Dendritic cell treated with granulocyte-macrophage colony-stimulating factor and Interleukin-4, amounts not matched to agents 40 ng/mL and 50 ng/mL, for 4 days (primary cell): ENCODE measurements at regions not wholly inside any gene's neighbourhood (a gene's known extent, or its start where the extent isn't known, plus 50 kb on each side); places are given as distances from the start of the nearest gene placed in this dataset.
A peak's percentile ranks its signal among the peaks of the same experiment; 100 is the strongest.
"Not testable (repeated sequence)": the region's sequence is repeated elsewhere in the genome, so short reads cannot be mapped to it uniquely, and the experiment has no call there.

ENCODE experiments used
- H3K27ac Mint-ChIP-seq: one replicate; pipeline ENCODE4 v1.8.0; 2022; ENCODE audit warnings: mild to moderate bottlenecking, mixed read lengths
- H3K27me3 Mint-ChIP-seq: one replicate; pipeline ENCODE4 v1.8.0; 2022; ENCODE audit warnings: mild to moderate bottlenecking, mixed read lengths
- H3K36me3 Mint-ChIP-seq: one replicate; pipeline ENCODE4 v1.8.0; 2022; ENCODE audit warnings: low read depth, mixed read lengths
- H3K4me1 Mint-ChIP-seq: one replicate; pipeline ENCODE4 v1.8.0; 2022; ENCODE audit warnings: low read depth, mixed read lengths
- H3K4me3 Mint-ChIP-seq: one replicate; pipeline ENCODE4 v1.8.0; 2022; ENCODE audit warnings: mild to moderate bottlenecking, moderate library complexity, mixed read lengths
- H3K9me3 Mint-ChIP-seq: one replicate; pipeline ENCODE4 v1.8.0; 2022; ENCODE audit warnings: mixed read lengths
- intact Hi-C: fragments of 100-400 bp; cut with micrococcal nuclease; formaldehyde crosslinking; loops from one replicate; pipeline ENCODE4 v1.15.0; 2022

GRCh38 chr7:73154586-73155038 lies 68.8 kb upstream of the SPDYE9 start:
- H3K27me3 Mint-ChIP-seq, H3K36me3 Mint-ChIP-seq, intact Hi-C loops, H3K9me3 Mint-ChIP-seq, H3K4me1 Mint-ChIP-seq: not testable (repeated sequence)
- Mint-ChIP-seq H3K27ac (peak overlapping the region; percentile 61), H3K4me3 (peak overlapping the region; percentile 81)

- not testable (repeated sequence) for H3K36me3 Mint-ChIP-seq
- peak overlapping the region; percentile 81 for H3K4me3 Mint-ChIP-seq
These were observed 68.2 kb upstream of the SPDYE9 start for GRCh38 chr7:73153921-73154585.

GRCh38 chr7:73148570-73148969 lies 62.7 kb upstream of the SPDYE9 start:
- H3K4me1 Mint-ChIP-seq, H3K27ac Mint-ChIP-seq, H3K4me3 Mint-ChIP-seq, H3K27me3 Mint-ChIP-seq, H3K36me3 Mint-ChIP-seq, intact Hi-C loops, H3K9me3 Mint-ChIP-seq: not testable (repeated sequence)

More at GRCh38 chr7:73153921-73154585, 68.2 kb upstream of the SPDYE9 start:
- intact Hi-C loops, H3K4me1 Mint-ChIP-seq, H3K27me3 Mint-ChIP-seq, H3K9me3 Mint-ChIP-seq: not testable (repeated sequence)
- H3K27ac Mint-ChIP-seq: peak overlapping the region; percentile 61

GRCh38 chr7:73147681-73148080 lies 61.8 kb upstream of the SPDYE9 start:
- H3K36me3 Mint-ChIP-seq, intact Hi-C loops, H3K4me1 Mint-ChIP-seq, H3K4me3 Mint-ChIP-seq, H3K9me3 Mint-ChIP-seq, H3K27me3 Mint-ChIP-seq, H3K27ac Mint-ChIP-seq: not testable (repeated sequence)

- H3K36me3 Mint-ChIP-seq, H3K27me3 Mint-ChIP-seq, H3K4me1 Mint-ChIP-seq, intact Hi-C loops, H3K4me3 Mint-ChIP-seq, H3K9me3 Mint-ChIP-seq, H3K27ac Mint-ChIP-seq: not testable (repeated sequence)
These were observed 58.2 kb upstream of the SPDYE9 start for GRCh38 chr7:73143993-73144392.

GRCh38 chr7:73137922-73138321 lies 52.1 kb upstream of the SPDYE9 start:
- intact Hi-C loops, H3K9me3 Mint-ChIP-seq, H3K27ac Mint-ChIP-seq, H3K36me3 Mint-ChIP-seq, H3K27me3 Mint-ChIP-seq, H3K4me3 Mint-ChIP-seq, H3K4me1 Mint-ChIP-seq: not testable (repeated sequence)
